ENCODE measurements at regions not wholly inside any gene's neighbourhood (a gene's known extent, or its start where the extent isn't known, plus 50 kb on each side); places are given as distances from the start of the nearest gene placed in this dataset.

DNA sequence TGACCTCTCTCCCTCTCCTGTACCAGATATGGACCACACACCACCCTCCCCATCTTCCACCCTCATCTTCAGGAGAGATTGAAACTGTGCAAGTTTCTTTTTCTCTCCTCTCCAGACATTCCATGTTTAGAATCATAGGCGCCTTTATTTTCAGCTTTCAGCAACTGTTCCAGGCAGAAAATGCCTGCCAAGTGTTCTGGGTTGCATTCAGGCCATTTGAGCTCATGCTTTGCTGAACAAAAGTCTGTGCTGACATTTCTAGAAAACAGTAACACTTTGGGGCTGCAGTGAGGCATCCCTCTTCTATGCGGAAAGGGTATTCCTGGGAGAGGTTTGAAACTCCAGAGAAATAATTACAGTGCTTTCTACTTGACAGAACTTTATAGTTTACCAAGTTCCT lies 361.7 kb downstream of the GPAM start:
- H3K4me1 ChIP-seq (ENCODE audit: low read depth) = no peaks in the 10 kb centered on the region
- TF ChIP-seq, protein P1, sequence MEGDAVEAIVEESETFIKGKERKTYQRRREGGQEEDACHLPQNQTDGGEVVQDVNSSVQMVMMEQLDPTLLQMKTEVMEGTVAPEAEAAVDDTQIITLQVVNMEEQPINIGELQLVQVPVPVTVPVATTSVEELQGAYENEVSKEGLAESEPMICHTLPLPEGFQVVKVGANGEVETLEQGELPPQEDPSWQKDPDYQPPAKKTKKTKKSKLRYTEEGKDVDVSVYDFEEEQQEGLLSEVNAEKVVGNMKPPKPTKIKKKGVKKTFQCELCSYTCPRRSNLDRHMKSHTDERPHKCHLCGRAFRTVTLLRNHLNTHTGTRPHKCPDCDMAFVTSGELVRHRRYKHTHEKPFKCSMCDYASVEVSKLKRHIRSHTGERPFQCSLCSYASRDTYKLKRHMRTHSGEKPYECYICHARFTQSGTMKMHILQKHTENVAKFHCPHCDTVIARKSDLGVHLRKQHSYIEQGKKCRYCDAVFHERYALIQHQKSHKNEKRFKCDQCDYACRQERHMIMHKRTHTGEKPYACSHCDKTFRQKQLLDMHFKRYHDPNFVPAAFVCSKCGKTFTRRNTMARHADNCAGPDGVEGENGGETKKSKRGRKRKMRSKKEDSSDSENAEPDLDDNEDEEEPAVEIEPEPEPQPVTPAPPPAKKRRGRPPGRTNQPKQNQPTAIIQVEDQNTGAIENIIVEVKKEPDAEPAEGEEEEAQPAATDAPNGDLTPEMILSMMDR (IDR thresholded peaks at IDR 0.05; ENCODE audit: low read depth, low read length) = no peak
- no peak overlapping the region for H3K4me3 ChIP-seq
- no peaks in the 10 kb centered on the region for H3K36me3 ChIP-seq
- H3K27me3 ChIP-seq = no peaks in the 10 kb centered on the region
- no peak for DNase-seq (ENCODE audit: low read depth in 1 of 2, low spot score in 1 of 2)
- H3K27ac ChIP-seq = no peak overlapping the region
- H3K9me3 ChIP-seq (ENCODE audit: low read depth) = no peaks in the 10 kb centered on the region

- H3K36me3 ChIP-seq = no peaks in the 10 kb centered on the region
- TF ChIP-seq, protein P1 (IDR thresholded peaks at IDR 0.05; ENCODE audit: low read depth, low read length) = no peak
- no peaks in the 10 kb centered on the region for H3K9me3 ChIP-seq (ENCODE audit: low read depth)
- H3K27ac ChIP-seq = no peak overlapping the region
- H3K4me3 ChIP-seq = no peak overlapping the region
- DNase-seq (ENCODE audit: low read depth in 1 of 2, low spot score in 1 of 2) = no peak
- H3K27me3 ChIP-seq = no peaks in the 10 kb centered on the region
- no peaks in the 10 kb centered on the region for H3K4me1 ChIP-seq (ENCODE audit: low read depth)
These were observed 360.9 kb downstream of the GPAM start for GRCh38 chr10:111822661-111823060.

DNA sequence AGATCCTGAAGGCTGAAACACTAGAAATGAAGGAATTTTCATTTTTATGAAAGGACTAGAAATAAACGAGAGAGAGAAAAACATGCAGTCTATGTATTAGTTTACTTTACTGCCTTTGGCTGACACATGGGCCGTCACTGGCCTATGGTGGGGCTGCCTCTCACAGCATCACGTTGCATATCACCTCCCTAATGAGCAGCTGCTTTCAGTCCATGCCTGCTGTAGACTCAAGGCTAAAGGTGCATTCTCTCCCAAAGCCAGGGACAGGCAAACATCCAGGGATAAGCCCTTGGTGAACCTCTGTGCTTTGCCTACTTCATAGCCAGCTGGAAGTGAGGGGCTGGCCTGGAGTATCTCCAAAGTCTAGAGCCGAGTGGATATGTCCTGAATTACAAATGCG lies 359.4 kb downstream of the GPAM start:
- H3K27ac ChIP-seq = no peak overlapping the region
- H3K36me3 ChIP-seq = no peaks in the 10 kb centered on the region
- H3K4me1 ChIP-seq (ENCODE audit: low read depth) = no peaks in the 10 kb centered on the region
- no peak for DNase-seq (ENCODE audit: low read depth in 1 of 2, low spot score in 1 of 2)
- H3K27me3 ChIP-seq = no peaks in the 10 kb centered on the region
- no peaks in the 10 kb centered on the region for H3K9me3 ChIP-seq (ENCODE audit: low read depth)
- TF ChIP-seq, protein P1 (IDR thresholded peaks at IDR 0.05; ENCODE audit: low read depth, low read length) = no peak
- H3K4me3 ChIP-seq = no peak overlapping the region

- no peak overlapping the region for H3K27ac ChIP-seq
- DNase-seq (ENCODE audit: low read depth in 1 of 2, low spot score in 1 of 2) = no peak
- H3K4me3 ChIP-seq = no peak overlapping the region
- no peaks in the 10 kb centered on the region for H3K36me3 ChIP-seq
- no peaks in the 10 kb centered on the region for H3K27me3 ChIP-seq
- H3K4me1 ChIP-seq (ENCODE audit: low read depth) = no peaks in the 10 kb centered on the region
- TF ChIP-seq, protein P1 (IDR thresholded peaks at IDR 0.05; ENCODE audit: low read depth, low read length) = no peak
- H3K9me3 ChIP-seq (ENCODE audit: low read depth) = no peaks in the 10 kb centered on the region
These were observed 353.2 kb downstream of the GPAM start for GRCh38 chr10:111830359-111830758.

DNA sequence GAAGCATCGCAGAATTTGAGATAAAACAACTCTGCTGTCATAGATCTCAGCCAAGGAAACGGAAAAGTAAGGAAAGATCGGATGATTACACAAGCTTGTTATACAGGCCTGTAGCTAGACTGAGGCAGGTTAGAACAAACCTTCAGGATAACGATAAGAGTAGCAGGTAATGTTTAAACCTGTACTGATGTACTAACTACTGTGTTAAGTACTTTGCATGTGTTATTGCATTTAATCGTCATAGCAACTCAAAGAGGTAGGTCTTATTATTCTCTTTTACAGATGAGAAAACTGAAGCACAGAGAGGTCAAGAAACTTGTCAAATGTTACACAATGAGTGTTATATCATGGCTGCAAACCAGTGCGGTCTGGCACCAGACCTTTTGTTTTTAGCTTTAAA lies 352.5 kb downstream of the GPAM start:
- Histone ChIP-seq H3K4me1 (ENCODE audit: low read depth) (no peaks in the 10 kb centered on the region), H3K27ac (no peak overlapping the region), H3K27me3 (no peaks in the 10 kb centered on the region), H3K9me3 (ENCODE audit: low read depth) (no peaks in the 10 kb centered on the region), H3K36me3 (no peaks in the 10 kb centered on the region), H3K4me3 (no peak overlapping the region)
- no peak for DNase-seq (ENCODE audit: low read depth in 1 of 2, low spot score in 1 of 2)
- TF ChIP-seq, protein P1 (IDR thresholded peaks at IDR 0.05; ENCODE audit: low read depth, low read length) = no peak

GRCh38 chr10:111833251-111833650 lies 350.3 kb downstream of the GPAM start:
- Histone ChIP-seq H3K9me3 (ENCODE audit: low read depth) (no peaks in the 10 kb centered on the region), H3K4me3 (no peak overlapping the region), H3K27ac (no peak overlapping the region), H3K36me3 (no peaks in the 10 kb centered on the region), H3K4me1 (ENCODE audit: low read depth) (no peaks in the 10 kb centered on the region), H3K27me3 (no peaks in the 10 kb centered on the region)
- TF ChIP-seq, protein P1 (IDR thresholded peaks at IDR 0.05; ENCODE audit: low read depth, low read length) = no peak
- no peak for DNase-seq (ENCODE audit: low read depth in 1 of 2, low spot score in 1 of 2)

All from cardiac muscle cell (in vitro differentiated cells and primary cell).